GM12878 (cell line): ENCODE measurements at regions not wholly inside any gene's neighbourhood (a gene's known extent, or its start where the extent isn't known, plus 50 kb on each side); places are given as distances from the start of the nearest gene placed in this dataset.

Experiments used
- BMI1 ChIP-seq: fragments of 450-650 bp; IDR thresholded peaks from 2 replicates; pipeline ENCODE4 v1.6.1; 2016; ENCODE audit warnings: mild to moderate bottlenecking, moderate library complexity, borderline replicate concordance
- BRCA1 ChIP-seq: IDR thresholded peaks from 2 replicates; pipeline ENCODE4 v1.6.1; 2011; ENCODE audit warnings: low read depth, low read length, improper control_type of control experiment
- EP300 ChIP-seq, 2 experiments: fragments of 150-350 bp in 1 of 2; IDR thresholded peaks; 2 replicates each; pipeline ENCODE4 v1.6.1; 2011 to 2012; ENCODE audit warnings: low read depth in 2 of 2, low read length in 2 of 2, borderline replicate concordance in 1 of 2, improper control_type of control experiment in 1 of 2, inconsistent platforms in 1 of 2; ENCODE audit not compliant: control insufficient read depth in 1 of 2
- GATAD2B ChIP-seq: fragments of 450-650 bp; conservative IDR thresholded peaks from 2 replicates; pipeline ENCODE4 v1.6.1; 2017; ENCODE audit warnings: low read depth, mild to moderate bottlenecking, moderate library complexity
- HDGF ChIP-seq: fragments of 450-650 bp; IDR thresholded peaks from 2 replicates; pipeline ENCODE4 v1.6.1; 2016; ENCODE audit warnings: antibody characterized with exemption
- MEF2B ChIP-seq: fragments of 450-650 bp; IDR thresholded peaks from 2 replicates; pipeline ENCODE4 v1.6.1; 2018; ENCODE audit warnings: mild to moderate bottlenecking, moderate library complexity; ENCODE audit not compliant: partially characterized antibody, poor library complexity, severe bottlenecking
- MTA3 ChIP-seq: IDR thresholded peaks from 2 replicates; pipeline ENCODE4 v1.6.1; 2012; ENCODE audit warnings: low read length, inconsistent platforms, borderline replicate concordance
- MYB ChIP-seq: fragments of 150-350 bp; IDR thresholded peaks from 2 replicates; pipeline ENCODE4 v1.6.1; 2014; ENCODE audit warnings: mild to moderate bottlenecking, low read depth, low read length, borderline replicate concordance
- NBN ChIP-seq: fragments of 450-650 bp; IDR thresholded peaks from 2 replicates; pipeline ENCODE4 v1.6.1; 2016
- NR2C1 ChIP-seq: fragments of 450-650 bp; IDR thresholded peaks from 2 replicates; pipeline ENCODE4 v1.6.1; 2017; ENCODE audit warnings: antibody characterized with exemption, mild to moderate bottlenecking, moderate library complexity
- NR2C2 ChIP-seq: IDR thresholded peaks from 2 replicates; pipeline ENCODE4 v1.6.1; 2011; ENCODE audit warnings: borderline replicate concordance, low read depth; ENCODE audit not compliant: control insufficient read depth, insufficient read length
- PML ChIP-seq: IDR thresholded peaks from 2 replicates; pipeline ENCODE4 v1.6.1; 2012; ENCODE audit warnings: low read length, inconsistent platforms
- RFX5 ChIP-seq: IDR thresholded peaks from 2 replicates; pipeline ENCODE4 v1.6.1; 2011; ENCODE audit warnings: low read depth, low read length, improper control_type of control experiment
- SMAD1 ChIP-seq: fragments of 450-650 bp; IDR thresholded peaks from 2 replicates; pipeline ENCODE4 v1.6.1; 2018; ENCODE audit warnings: mild to moderate bottlenecking, low read depth; ENCODE audit not compliant: partially characterized antibody
- STAT1 ChIP-seq: fragments of 450-650 bp; conservative IDR thresholded peaks from 2 replicates; pipeline ENCODE4 v1.6.1; 2014; ENCODE audit warnings: antibody characterized with exemption, mild to moderate bottlenecking
- ZSCAN29 ChIP-seq: fragments of 450-650 bp; IDR thresholded peaks from 2 replicates; pipeline ENCODE4 v1.6.1; 2017; ENCODE audit warnings: mild to moderate bottlenecking, moderate library complexity
- TF ChIP-seq, protein P1 (sequence below): IDR thresholded peaks from 2 replicates; pipeline ENCODE4 v1.6.1; 2011; ENCODE audit warnings: low read depth, low read length, improper control_type of control experiment, borderline replicate concordance
- TF ChIP-seq, protein P2 (sequence below): fragments of 450-650 bp; IDR thresholded peaks from 2 replicates; pipeline ENCODE4 v1.6.1; 2016; ENCODE audit warnings: mild to moderate bottlenecking
- TF ChIP-seq, protein P3 (sequence below): IDR thresholded peaks from 2 replicates; pipeline ENCODE4 v1.6.1; 2011; ENCODE audit warnings: borderline replicate concordance, low read depth, mild to moderate bottlenecking, moderate library complexity, mixed read lengths, low read length; ENCODE audit not compliant: insufficient read depth; ENCODE audit errors: extremely low read length
- TF ChIP-seq, protein P4 (sequence below): fragments of 450-650 bp; IDR thresholded peaks from 2 replicates; pipeline ENCODE4 v1.6.1; 2014; ENCODE audit warnings: mild to moderate bottlenecking
- TF ChIP-seq, protein P5 (sequence below): fragments of 450-650 bp; IDR thresholded peaks from 2 replicates; pipeline ENCODE4 v1.6.1; 2017; ENCODE audit warnings: mild to moderate bottlenecking, low read depth, inconsistent platforms; ENCODE audit not compliant: poor library complexity, severe bottlenecking
- TF ChIP-seq, protein P6 (sequence below): fragments of 450-650 bp; IDR thresholded peaks from 2 replicates; pipeline ENCODE4 v1.6.1; 2018; ENCODE audit warnings: mild to moderate bottlenecking, low read depth, moderate library complexity; ENCODE audit not compliant: partially characterized antibody

DNA sequence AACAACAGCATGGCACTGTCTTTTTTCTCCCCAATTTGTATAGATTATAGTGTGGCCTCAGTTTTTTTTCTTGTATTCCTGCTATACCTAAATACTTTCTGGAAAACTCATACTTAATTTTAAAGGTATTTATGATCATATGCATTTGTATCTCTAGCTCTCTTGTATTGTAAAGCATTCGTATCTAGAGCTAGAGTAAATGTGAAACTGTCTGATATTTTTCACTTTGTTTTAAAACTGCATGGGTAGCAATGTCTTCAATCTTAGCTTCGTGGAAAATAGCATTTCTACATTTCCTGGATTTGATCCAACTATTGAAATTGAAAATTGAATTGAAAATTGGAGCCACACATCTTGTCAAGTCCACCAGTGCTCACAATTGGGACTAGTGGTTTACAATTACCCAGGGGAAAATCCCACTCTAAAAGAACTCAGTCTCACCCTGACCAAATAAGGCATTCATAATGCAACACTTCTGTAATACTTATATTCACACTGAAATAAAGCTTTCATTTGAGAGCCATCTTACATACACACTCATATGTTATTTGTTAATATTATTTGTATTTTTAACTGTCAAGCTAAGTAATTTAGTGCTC is 51.3 kb upstream of the KLF6 start (continued):
- TF ChIP-seq NBN (0 out of 2 replicates have a peak, but pooled peaks have one; percentile 4), NR2C2 (no peak), GATAD2B (no peak), SMAD1 (no peak), BMI1 (no peak), NR2C1 (no peak), STAT1 (no peak), MEF2B (peak; percentile 61), BRCA1 (no peak), RFX5 (no peak), MYB (no peak), HDGF (no peak), ZSCAN29 (no peak), MTA3 (no peak), PML (no peak), EP300 (IDR thresholded peaks at IDR 0.05; ENCODE audit: borderline replicate concordance in 1 of 2, control insufficient read depth in 1 of 2, low read depth in 2 of 2, low read length in 2 of 2) (peak in 1 of 2 experiments; percentile 33; a peak in 1 of 4 replicates)
- TF ChIP-seq, protein P1, sequence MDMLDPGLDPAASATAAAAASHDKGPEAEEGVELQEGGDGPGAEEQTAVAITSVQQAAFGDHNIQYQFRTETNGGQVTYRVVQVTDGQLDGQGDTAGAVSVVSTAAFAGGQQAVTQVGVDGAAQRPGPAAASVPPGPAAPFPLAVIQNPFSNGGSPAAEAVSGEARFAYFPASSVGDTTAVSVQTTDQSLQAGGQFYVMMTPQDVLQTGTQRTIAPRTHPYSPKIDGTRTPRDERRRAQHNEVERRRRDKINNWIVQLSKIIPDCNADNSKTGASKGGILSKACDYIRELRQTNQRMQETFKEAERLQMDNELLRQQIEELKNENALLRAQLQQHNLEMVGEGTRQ = no peak
- TF ChIP-seq, protein P2, sequence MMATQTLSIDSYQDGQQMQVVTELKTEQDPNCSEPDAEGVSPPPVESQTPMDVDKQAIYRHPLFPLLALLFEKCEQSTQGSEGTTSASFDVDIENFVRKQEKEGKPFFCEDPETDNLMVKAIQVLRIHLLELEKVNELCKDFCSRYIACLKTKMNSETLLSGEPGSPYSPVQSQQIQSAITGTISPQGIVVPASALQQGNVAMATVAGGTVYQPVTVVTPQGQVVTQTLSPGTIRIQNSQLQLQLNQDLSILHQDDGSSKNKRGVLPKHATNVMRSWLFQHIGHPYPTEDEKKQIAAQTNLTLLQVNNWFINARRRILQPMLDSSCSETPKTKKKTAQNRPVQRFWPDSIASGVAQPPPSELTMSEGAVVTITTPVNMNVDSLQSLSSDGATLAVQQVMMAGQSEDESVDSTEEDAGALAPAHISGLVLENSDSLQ = no peak
- TF ChIP-seq, protein P3, sequence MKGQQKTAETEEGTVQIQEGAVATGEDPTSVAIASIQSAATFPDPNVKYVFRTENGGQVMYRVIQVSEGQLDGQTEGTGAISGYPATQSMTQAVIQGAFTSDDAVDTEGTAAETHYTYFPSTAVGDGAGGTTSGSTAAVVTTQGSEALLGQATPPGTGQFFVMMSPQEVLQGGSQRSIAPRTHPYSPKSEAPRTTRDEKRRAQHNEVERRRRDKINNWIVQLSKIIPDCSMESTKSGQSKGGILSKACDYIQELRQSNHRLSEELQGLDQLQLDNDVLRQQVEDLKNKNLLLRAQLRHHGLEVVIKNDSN = no peak
- TF ChIP-seq, protein P4, sequence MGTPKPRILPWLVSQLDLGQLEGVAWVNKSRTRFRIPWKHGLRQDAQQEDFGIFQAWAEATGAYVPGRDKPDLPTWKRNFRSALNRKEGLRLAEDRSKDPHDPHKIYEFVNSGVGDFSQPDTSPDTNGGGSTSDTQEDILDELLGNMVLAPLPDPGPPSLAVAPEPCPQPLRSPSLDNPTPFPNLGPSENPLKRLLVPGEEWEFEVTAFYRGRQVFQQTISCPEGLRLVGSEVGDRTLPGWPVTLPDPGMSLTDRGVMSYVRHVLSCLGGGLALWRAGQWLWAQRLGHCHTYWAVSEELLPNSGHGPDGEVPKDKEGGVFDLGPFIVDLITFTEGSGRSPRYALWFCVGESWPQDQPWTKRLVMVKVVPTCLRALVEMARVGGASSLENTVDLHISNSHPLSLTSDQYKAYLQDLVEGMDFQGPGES = no peak
- TF ChIP-seq, protein P5, sequence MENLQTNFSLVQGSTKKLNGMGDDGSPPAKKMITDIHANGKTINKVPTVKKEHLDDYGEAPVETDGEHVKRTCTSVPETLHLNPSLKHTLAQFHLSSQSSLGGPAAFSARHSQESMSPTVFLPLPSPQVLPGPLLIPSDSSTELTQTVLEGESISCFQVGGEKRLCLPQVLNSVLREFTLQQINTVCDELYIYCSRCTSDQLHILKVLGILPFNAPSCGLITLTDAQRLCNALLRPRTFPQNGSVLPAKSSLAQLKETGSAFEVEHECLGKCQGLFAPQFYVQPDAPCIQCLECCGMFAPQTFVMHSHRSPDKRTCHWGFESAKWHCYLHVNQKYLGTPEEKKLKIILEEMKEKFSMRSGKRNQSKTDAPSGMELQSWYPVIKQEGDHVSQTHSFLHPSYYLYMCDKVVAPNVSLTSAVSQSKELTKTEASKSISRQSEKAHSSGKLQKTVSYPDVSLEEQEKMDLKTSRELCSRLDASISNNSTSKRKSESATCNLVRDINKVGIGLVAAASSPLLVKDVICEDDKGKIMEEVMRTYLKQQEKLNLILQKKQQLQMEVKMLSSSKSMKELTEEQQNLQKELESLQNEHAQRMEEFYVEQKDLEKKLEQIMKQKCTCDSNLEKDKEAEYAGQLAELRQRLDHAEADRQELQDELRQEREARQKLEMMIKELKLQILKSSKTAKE = no peak
- TF ChIP-seq, protein P6, sequence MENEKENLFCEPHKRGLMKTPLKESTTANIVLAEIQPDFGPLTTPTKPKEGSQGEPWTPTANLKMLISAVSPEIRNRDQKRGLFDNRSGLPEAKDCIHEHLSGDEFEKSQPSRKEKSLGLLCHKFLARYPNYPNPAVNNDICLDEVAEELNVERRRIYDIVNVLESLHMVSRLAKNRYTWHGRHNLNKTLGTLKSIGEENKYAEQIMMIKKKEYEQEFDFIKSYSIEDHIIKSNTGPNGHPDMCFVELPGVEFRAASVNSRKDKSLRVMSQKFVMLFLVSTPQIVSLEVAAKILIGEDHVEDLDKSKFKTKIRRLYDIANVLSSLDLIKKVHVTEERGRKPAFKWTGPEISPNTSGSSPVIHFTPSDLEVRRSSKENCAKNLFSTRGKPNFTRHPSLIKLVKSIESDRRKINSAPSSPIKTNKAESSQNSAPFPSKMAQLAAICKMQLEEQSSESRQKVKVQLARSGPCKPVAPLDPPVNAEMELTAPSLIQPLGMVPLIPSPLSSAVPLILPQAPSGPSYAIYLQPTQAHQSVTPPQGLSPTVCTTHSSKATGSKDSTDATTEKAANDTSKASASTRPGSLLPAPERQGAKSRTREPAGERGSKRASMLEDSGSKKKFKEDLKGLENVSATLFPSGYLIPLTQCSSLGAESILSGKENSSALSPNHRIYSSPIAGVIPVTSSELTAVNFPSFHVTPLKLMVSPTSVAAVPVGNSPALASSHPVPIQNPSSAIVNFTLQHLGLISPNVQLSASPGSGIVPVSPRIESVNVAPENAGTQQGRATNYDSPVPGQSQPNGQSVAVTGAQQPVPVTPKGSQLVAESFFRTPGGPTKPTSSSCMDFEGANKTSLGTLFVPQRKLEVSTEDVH = no peak
